Body of pancreas (tissue), 4 donors: ENCODE measurements at regions not wholly inside any gene's neighbourhood (a gene's known extent, or its start where the extent isn't known, plus 50 kb on each side); places are given as distances from the start of the nearest gene placed in this dataset.

Experiments
- POLR2A ChIP-seq, 3 donors: fragments of 450-650 bp; IDR thresholded peaks; one replicate each; pipeline ENCODE4 v1.6.1; 2016; ENCODE audit warnings: antibody characterized with exemption in 3 of 3, mild to moderate bottlenecking in 2 of 3
- TF ChIP-seq, protein P1 (sequence below), 7 experiments: fragments of 450-650 bp in 4 of 7; fragments of 200-600 bp in 3 of 7; sonication (generic) in 3 of 7; IDR thresholded peaks; one replicate each; pipeline ENCODE4 v1.5.1; 2016 to 2019; ENCODE audit warnings: antibody characterized with exemption in 7 of 7

GRCh38 chr6:112557435-112557834, 210.3 kb downstream of the RFPL4B start:
- TF ChIP-seq, protein P1, sequence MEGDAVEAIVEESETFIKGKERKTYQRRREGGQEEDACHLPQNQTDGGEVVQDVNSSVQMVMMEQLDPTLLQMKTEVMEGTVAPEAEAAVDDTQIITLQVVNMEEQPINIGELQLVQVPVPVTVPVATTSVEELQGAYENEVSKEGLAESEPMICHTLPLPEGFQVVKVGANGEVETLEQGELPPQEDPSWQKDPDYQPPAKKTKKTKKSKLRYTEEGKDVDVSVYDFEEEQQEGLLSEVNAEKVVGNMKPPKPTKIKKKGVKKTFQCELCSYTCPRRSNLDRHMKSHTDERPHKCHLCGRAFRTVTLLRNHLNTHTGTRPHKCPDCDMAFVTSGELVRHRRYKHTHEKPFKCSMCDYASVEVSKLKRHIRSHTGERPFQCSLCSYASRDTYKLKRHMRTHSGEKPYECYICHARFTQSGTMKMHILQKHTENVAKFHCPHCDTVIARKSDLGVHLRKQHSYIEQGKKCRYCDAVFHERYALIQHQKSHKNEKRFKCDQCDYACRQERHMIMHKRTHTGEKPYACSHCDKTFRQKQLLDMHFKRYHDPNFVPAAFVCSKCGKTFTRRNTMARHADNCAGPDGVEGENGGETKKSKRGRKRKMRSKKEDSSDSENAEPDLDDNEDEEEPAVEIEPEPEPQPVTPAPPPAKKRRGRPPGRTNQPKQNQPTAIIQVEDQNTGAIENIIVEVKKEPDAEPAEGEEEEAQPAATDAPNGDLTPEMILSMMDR (IDR thresholded peaks at IDR 0.05), result no peak
- TF ChIP-seq POLR2A (IDR thresholded peaks at IDR 0.05), result no peak
